Tibial nerve (tissue), 3 donors: ENCODE measurements at regions not wholly inside any gene's neighbourhood (a gene's known extent, or its start where the extent isn't known, plus 50 kb on each side); places are given as distances from the start of the nearest gene placed in this dataset.
"Not testable (repeated sequence)": the region's sequence is repeated elsewhere in the genome, so short reads cannot be mapped to it uniquely, and the experiment has no call there.

Experiments used
- CTCF ChIP-seq, 5 experiments: fragments of 200-600 bp in 3 of 5; fragments of 450-650 bp in 2 of 5; sonication (generic) in 3 of 5; IDR thresholded peaks; one replicate each; pipeline ENCODE4 v1.5.1; 2016 to 2019; ENCODE audit warnings: antibody characterized with exemption in 5 of 5, mild to moderate bottlenecking in 3 of 5, moderate library complexity in 2 of 5
- POLR2A ChIP-seq, 2 donors: fragments of 450-650 bp; IDR thresholded peaks; one replicate each; pipeline ENCODE4 v1.6.1; 2017; ENCODE audit warnings: antibody characterized with exemption in 2 of 2, mild to moderate bottlenecking in 2 of 2, moderate library complexity in 2 of 2

GRCh38 chr10:46646132-46646531, 67.2 kb downstream of the SYT15 start:
- not testable (repeated sequence) for TF ChIP-seq CTCF, POLR2A (IDR thresholded peaks at IDR 0.05)
